HepG2 (cell line): ENCODE measurements at regions not wholly inside any gene's neighbourhood (a gene's known extent, or its start where the extent isn't known, plus 50 kb on each side); places are given as distances from the start of the nearest gene placed in this dataset.

Experiments
- ATAC-seq: fragments of 200-7000 bp; cut with Tn5 transposase; 3 replicates; pipeline ENCODE4 v1.9.1; 2020; ENCODE audit warnings: mild to moderate bottlenecking, moderate library complexity
- BruUV-seq: library from RNA; stranded (reverse); fragments of 400-500 nt; replicated peaks from 2 replicates; lab custom pipeline; 2021; lab: Mats Ljungman, UMichigan
- CTCF ChIA-PET: fragments of 300-600 bp; formaldehyde crosslinking; extraction: SDS; loops from one replicate; lab custom pipeline; 2021; ENCODE audit warnings: low total read pairs, inconsistent platforms, low intra/inter-chr PET ratio; lab: Yijun Ruan, JAX
- POLR2A ChIA-PET: fragments of 350-600 bp; sonication (Branson Sonifier 250); formaldehyde crosslinking; loops from one replicate; lab custom pipeline; 2020; ENCODE audit warnings: antibody characterized with exemption, inconsistent platforms; lab: Yijun Ruan, JAX
- DNase-seq: peaks from one replicate; pipeline ENCODE4 v3.0.0-alpha.2; 2015; ENCODE audit warnings: low spot score
- FAIRE-seq: peaks from 3 replicates; lab custom pipeline; 2011; peaks lifted over from hg19 to GRCh38; lab: Jason Lieb, UNC
- H2AFZ ChIP-seq: one replicate; pipeline ENCODE4 v1.6.1; 2011; ENCODE audit warnings: low read length, inconsistent platforms
- H3K27ac ChIP-seq: fragments of 300-600 bp; 3 replicates; pipeline ENCODE4 v1.8.0; 2011; ENCODE audit warnings: mixed run types, mild to moderate bottlenecking, mixed read lengths, low read length, inconsistent platforms; ENCODE audit not compliant: insufficient read depth; ENCODE audit errors: extremely low read length
- H3K27me3 ChIP-seq, 2 experiments: fragments of 200-600 bp in 1 of 2; 2 replicates in 1 of 2; 3 replicates in 1 of 2; pipeline versions ENCODE4 v1.6.0 to v1.8.0; 2011; ENCODE audit warnings: low read length in 2 of 2, mild to moderate bottlenecking in 2 of 2, moderate library complexity in 2 of 2, inconsistent platforms in 1 of 2; ENCODE audit not compliant: insufficient read depth in 2 of 2, control insufficient read depth in 1 of 2
- H3K36me3 ChIP-seq, 2 experiments: fragments of 200-600 bp in 1 of 2; replicated peaks in 1 of 2; 2 replicates in 1 of 2; 3 replicates in 1 of 2; pipeline versions ENCODE4 v1.5.1 to v1.8.0; 2011; ENCODE audit warnings: low read length in 2 of 2, inconsistent platforms in 1 of 2; ENCODE audit not compliant: insufficient read depth in 2 of 2, control insufficient read depth in 1 of 2
- H3K4me1 ChIP-seq: 2 replicates; pipeline ENCODE4 v1.5.1; 2012; ENCODE audit warnings: low read length, inconsistent platforms; ENCODE audit not compliant: insufficient read depth
- H3K4me2 ChIP-seq: 2 replicates; pipeline ENCODE4 v1.6.0; 2011; ENCODE audit warnings: low read depth, low read length, inconsistent platforms
- H3K4me3 ChIP-seq, 3 experiments: fragments of 200-600 bp in 1 of 3; sonication (generic), shearing (Covaris generic) in 1 of 3; replicated peaks in 1 of 3; 2 replicates each; pipeline ENCODE4 v1.5.1; 2011 to 2016; ENCODE audit warnings: low read length in 3 of 3, inconsistent platforms in 2 of 3, low read depth in 2 of 3, mild to moderate bottlenecking in 2 of 3, control low read depth in 1 of 3, mixed read lengths in 1 of 3; ENCODE audit not compliant: insufficient read depth in 1 of 3
- H3K79me2 ChIP-seq: one replicate; pipeline ENCODE4 v1.6.1; 2011; ENCODE audit warnings: low read length, inconsistent platforms; ENCODE audit not compliant: insufficient read depth
- H3K9ac ChIP-seq: 2 replicates; pipeline ENCODE4 v1.6.0; 2011; ENCODE audit warnings: mild to moderate bottlenecking, low read depth, low read length, inconsistent platforms; ENCODE audit not compliant: insufficient read depth
- H3K9me3 ChIP-seq: 2 replicates; pipeline ENCODE4 v1.5.1; 2012; ENCODE audit warnings: mild to moderate bottlenecking, low read length
- H4K20me1 ChIP-seq: 2 replicates; pipeline ENCODE4 v1.6.0; 2011; ENCODE audit warnings: inconsistent platforms, mild to moderate bottlenecking, low read length, moderate library complexity; ENCODE audit not compliant: insufficient read depth
- GFI1 ChIP-seq: sonication (generic); formaldehyde crosslinking; IDR thresholded peaks from 2 replicates; pipeline ENCODE4 v1.5.0; 2020; ENCODE audit warnings: missing genetic modification reagents, mild to moderate bottlenecking, borderline replicate concordance
- HHEX ChIP-seq: IDR thresholded peaks from 2 replicates; pipeline ENCODE4 v1.6.1; 2016; ENCODE audit warnings: control low read depth
- RAD21 ChIP-seq: fragments of 450-650 bp; formaldehyde crosslinking; IDR thresholded peaks from 2 replicates; pipeline ENCODE4 v1.5.0; 2020; ENCODE audit warnings: mild to moderate bottlenecking
- RBM39 ChIP-seq: fragments of 200-400 bp; formaldehyde crosslinking; IDR thresholded peaks from one replicate; pipeline ENCODE4 v1.6.1; 2018; ENCODE audit warnings: antibody characterized with exemption, mild to moderate bottlenecking, low read depth, low read length; ENCODE audit not compliant: poor library complexity, severe bottlenecking
- RNF2 ChIP-seq: fragments of 450-650 bp; conservative IDR thresholded peaks from 2 replicates; pipeline ENCODE4 v1.6.1; 2016; ENCODE audit warnings: low read depth
- SP5 ChIP-seq: IDR thresholded peaks from 2 replicates; pipeline ENCODE4 v1.6.1; 2016; ENCODE audit warnings: low read depth, borderline replicate concordance
- STAG1 ChIP-seq: sonication (generic); formaldehyde crosslinking; IDR thresholded peaks from 2 replicates; pipeline ENCODE4 v1.4.0; 2020; ENCODE audit warnings: missing genetic modification reagents
- ZNF180 ChIP-seq: sonication (generic); formaldehyde crosslinking; IDR thresholded peaks from 2 replicates; pipeline ENCODE4 v1.4.0; 2020; ENCODE audit warnings: low read depth, missing genetic modification reagents, borderline replicate concordance
- ZNF772 ChIP-seq: sonication (generic); formaldehyde crosslinking; IDR thresholded peaks from 2 replicates; pipeline ENCODE4 v1.5.0; 2020; ENCODE audit warnings: mild to moderate bottlenecking, missing genetic modification reagents
- WGBS: methylation state at CpG from one replicate; pipeline ENCODE4 v1.1.6; 2017; ENCODE audit warnings: low lambda C conversion rate; 5-methylcytosine and 5-hydroxymethylcytosine counted together
- in situ Hi-C: cut with HindIII; loops from 2 replicates; pipeline ENCODE4 v1.10.0; 2017; ENCODE audit warnings: low pct_unique_long_range_greater_than_20kb; ENCODE audit not compliant: extremely low pct_ligation_motif_present
- intact Hi-C: fragments of 100-400 bp; cut with micrococcal nuclease; formaldehyde crosslinking; loops from one replicate; pipeline ENCODE4 v1.10.0; 2022; ENCODE audit not compliant: unreplicated experiment
- TF ChIP-seq, protein P1 (sequence below): sonication (generic); formaldehyde crosslinking; IDR thresholded peaks from 2 replicates; pipeline ENCODE4 v1.8.0; 2022; ENCODE audit warnings: mild to moderate bottlenecking, missing genetic modification reagents
- TF ChIP-seq, protein P2 (sequence below): sonication (generic); formaldehyde crosslinking; IDR thresholded peaks from 2 replicates; pipeline ENCODE4 v1.4.0; 2020; ENCODE audit warnings: missing genetic modification reagents

DNA sequence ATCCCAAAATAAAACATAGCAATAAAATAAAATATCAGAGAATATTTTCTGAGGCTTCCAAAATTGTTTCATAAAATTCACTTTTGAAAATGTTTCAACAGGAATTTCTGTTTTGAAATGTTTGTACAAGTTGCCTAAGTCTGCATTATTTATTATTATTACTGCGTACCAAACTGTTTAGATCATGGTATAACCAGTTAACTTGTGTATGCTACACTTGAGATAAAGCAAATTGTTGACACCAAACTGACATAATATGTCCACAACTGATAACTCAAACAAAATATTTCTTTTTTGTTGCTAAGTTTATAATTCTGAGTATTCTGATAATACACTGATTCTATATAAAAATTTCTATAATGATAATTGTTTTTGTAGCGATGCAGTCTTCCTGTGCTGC, 531.8 kb upstream of the EYS start:
- ATAC-seq, result no peak
- Histone ChIP-seq H3K9ac (no peak overlapping the region), H3K27ac (no peak overlapping the region), H3K36me3 (no peaks in the 10 kb centered on the region), H3K4me3 (no peak overlapping the region), H3K9me3 (no peaks in the 10 kb centered on the region), H3K4me2 (no peak overlapping the region), H2AFZ (no peak overlapping the region), H4K20me1 (no peaks in the 10 kb centered on the region), H3K79me2 (no peaks in the 10 kb centered on the region), H3K27me3 (no peaks in the 10 kb centered on the region), H3K4me1 (no peaks in the 10 kb centered on the region)
- in situ Hi-C loops (no loop called here), intact Hi-C loops (no loop called here)
- under 1% methylated on average over 2 of the region's 2 CpGs for WGBS
- POLR2A ChIA-PET, result no interaction called here
- TF ChIP-seq GFI1 (CRISPR knock-in tag) (no peak), SP5 (CRISPR knock-in tag) (no peak), STAG1 (no peak), RNF2 (no peak), ZNF180 (CRISPR knock-in tag) (no peak), ZNF772 (no peak), HHEX (CRISPR knock-in tag) (no peak)
- TF ChIP-seq, protein P1, sequence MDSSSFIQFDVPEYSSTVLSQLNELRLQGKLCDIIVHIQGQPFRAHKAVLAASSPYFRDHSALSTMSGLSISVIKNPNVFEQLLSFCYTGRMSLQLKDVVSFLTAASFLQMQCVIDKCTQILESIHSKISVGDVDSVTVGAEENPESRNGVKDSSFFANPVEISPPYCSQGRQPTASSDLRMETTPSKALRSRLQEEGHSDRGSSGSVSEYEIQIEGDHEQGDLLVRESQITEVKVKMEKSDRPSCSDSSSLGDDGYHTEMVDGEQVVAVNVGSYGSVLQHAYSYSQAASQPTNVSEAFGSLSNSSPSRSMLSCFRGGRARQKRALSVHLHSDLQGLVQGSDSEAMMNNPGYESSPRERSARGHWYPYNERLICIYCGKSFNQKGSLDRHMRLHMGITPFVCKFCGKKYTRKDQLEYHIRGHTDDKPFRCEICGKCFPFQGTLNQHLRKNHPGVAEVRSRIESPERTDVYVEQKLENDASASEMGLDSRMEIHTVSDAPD (CRISPR knock-in tag), result no peak
- no peak for FAIRE-seq
- no TSS peak for BruUV-seq
- no peak for DNase-seq
- CTCF ChIA-PET, result no interaction called here

DNA sequence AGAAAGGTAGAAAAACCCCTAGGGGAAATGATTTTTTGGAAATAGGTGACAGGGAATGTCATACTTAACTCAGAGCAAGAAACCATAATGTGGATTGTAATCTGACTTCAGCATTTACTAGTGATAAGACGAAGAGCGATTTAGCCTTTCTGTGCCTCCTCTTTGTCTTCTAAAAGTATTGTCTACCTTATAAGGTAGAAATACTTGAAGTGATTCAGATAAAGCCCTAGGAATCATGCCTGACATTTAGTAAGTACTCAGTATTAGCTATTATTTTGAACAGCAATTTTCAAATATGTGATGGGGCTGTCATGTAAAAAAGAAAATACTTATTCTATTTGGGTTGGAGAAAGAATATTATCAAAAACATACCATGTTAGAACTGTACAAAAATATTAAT, 525.9 kb upstream of the EYS start:
- CTCF ChIA-PET, result no interaction called here
- Histone ChIP-seq H3K36me3 (no peaks in the 10 kb centered on the region), H3K4me3 (no peak overlapping the region), H3K79me2 (no peaks in the 10 kb centered on the region), H4K20me1 (no peaks in the 10 kb centered on the region), H3K4me2 (no peak overlapping the region), H3K9ac (no peak overlapping the region), H3K4me1 (no peaks in the 10 kb centered on the region), H3K9me3 (no peaks in the 10 kb centered on the region), H3K27ac (no peak overlapping the region), H3K27me3 (no peaks in the 10 kb centered on the region), H2AFZ (no peak overlapping the region)
- WGBS, result 5% methylated on average over 2 of the region's 2 CpGs
- no TSS peak for BruUV-seq
- in situ Hi-C loops (no loop called here), intact Hi-C loops (no loop called here)
- no peak for FAIRE-seq
- POLR2A ChIA-PET, result no interaction called here
- ATAC-seq, result no peak
- DNase-seq, result no peak
- TF ChIP-seq, protein P2, sequence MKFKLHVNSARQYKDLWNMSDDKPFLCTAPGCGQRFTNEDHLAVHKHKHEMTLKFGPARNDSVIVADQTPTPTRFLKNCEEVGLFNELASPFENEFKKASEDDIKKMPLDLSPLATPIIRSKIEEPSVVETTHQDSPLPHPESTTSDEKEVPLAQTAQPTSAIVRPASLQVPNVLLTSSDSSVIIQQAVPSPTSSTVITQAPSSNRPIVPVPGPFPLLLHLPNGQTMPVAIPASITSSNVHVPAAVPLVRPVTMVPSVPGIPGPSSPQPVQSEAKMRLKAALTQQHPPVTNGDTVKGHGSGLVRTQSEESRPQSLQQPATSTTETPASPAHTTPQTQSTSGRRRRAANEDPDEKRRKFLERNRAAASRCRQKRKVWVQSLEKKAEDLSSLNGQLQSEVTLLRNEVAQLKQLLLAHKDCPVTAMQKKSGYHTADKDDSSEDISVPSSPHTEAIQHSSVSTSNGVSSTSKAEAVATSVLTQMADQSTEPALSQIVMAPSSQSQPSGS (CRISPR knock-in tag), result no peak
- TF ChIP-seq RAD21 (no peak), RBM39 (no peak)
